GM21447 (cell line): ENCODE measurements at regions not wholly inside any gene's neighbourhood (a gene's known extent, or its start where the extent isn't known, plus 50 kb on each side); places are given as distances from the start of the nearest gene placed in this dataset.

Experiments used
- ATAC-seq: cut with Tn5 transposase; IDR thresholded peaks from one replicate; pipeline ENCODE4 v1.9.1; 2021; ENCODE audit not compliant: unreplicated experiment

DNA sequence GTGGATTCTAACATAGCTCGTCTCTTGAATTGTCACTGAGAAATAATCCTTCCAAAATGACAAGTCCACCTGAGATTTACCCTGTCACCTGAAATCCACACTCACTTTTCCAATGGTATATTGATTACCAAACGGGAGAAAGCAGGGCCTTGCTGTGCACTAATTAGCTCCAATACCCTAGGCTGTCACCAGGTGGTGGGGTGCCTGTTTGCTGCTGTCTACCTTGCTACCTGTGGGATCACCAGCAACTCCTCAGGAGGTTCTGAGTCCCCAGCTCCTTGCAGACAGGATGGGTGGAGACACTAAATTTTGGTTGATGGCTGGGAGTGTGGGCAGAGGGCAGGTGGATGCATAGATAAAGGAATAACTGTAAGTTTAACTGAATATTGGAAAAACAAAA lies 237.2 kb upstream of the ZNF32 start:
- ATAC-seq: no peak

GRCh38 chr10:43885252-43885651 lies 236.6 kb upstream of the ZNF32 start:
- no peak for ATAC-seq

DNA sequence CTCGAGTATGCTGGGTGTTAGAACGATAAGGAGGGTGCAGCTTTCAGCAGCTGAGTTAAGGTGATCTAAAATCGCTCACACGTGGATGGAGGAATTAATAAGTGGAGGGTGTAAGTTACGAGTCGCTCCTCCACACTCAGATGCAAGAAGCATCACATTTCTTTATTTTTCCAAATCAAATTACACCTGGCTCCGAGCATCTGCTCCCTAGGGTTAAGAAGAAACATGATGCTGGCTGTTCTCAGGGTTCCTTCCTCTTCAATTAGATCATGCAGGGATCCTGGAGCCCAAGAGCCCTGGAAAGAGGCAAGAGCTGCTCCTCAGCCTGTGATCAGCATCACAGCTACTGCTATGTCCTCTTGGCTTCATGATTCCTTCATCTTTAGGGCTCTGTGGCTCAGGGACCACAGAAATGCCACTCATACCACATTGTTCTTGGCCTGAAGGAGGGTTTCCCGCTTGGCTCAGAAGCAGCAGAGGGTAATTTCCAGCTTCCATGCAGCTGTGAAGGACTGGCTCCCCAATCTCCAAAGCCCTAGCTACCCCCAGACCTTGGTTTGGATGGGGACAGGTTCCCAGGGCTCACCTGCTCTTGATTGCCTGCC lies 235.9 kb upstream of the ZNF32 start:
- no peak for ATAC-seq

- no peak for ATAC-seq
Measured at GRCh38 chr10:43882711-43883110, 234.0 kb upstream of the ZNF32 start.

DNA sequence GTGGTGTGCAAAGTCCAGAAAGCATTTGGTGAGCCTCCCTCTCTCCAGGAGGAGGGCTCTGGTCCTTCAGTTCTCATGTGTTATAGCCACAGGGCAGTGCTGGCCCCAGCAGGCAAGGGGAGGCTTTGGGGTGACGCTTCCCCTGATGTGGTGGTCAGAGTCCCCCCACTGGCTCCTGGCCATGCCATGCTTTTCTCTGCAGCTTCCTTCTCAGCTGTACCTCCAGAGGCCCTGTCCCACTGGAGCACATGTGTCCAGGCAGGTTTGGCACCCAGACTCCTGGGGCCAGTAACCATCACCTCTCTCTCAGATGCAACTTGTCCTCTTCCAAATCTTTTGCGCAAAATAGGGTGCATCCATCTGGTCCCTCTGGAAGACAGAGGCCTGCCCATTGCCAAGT lies 233.0 kb upstream of the ZNF32 start:
- no peak for ATAC-seq

DNA sequence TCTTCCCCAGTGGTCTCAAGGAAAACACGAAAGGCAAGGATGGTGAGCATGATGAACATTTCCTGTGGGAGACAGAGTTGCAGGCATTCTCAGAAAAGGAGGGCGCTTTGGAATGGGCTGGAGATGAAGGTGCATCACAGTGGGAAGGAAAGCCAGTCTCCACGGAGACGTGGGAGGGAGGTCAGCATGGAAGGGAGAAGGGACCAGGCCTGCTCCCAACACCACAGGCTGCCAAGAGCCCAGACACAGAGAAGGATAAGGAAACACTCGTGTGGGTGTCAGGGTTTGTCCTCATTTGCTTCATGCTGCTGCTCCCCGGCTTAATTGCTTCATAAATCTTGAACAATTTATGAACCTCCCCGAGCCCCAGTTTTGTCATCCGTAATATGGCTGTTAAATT lies 231.5 kb upstream of the ZNF32 start:
- no peak for ATAC-seq

DNA sequence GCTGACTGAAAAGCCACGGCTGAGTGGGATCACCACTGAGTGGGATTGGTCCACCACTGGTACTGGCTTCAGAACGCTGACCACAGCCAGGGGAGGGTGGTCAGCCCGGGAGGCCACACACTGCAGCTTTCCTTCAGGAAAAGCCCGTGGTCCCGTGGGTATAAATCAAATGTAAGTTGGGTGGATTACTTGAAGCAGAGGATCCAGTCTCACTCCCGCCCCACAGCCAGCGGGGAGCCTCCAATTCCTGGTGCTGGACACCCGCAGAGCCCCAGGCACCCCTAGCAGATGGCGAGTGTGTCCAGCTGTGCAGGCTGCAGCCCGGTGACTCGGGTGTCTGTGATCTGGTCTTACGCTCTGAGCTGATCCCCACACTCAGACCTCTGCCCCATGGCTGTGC lies 231.1 kb upstream of the ZNF32 start:
- ATAC-seq: no peak

- no peak for ATAC-seq
Measured at GRCh38 chr10:43879162-43879561, 230.5 kb upstream of the ZNF32 start.

DNA sequence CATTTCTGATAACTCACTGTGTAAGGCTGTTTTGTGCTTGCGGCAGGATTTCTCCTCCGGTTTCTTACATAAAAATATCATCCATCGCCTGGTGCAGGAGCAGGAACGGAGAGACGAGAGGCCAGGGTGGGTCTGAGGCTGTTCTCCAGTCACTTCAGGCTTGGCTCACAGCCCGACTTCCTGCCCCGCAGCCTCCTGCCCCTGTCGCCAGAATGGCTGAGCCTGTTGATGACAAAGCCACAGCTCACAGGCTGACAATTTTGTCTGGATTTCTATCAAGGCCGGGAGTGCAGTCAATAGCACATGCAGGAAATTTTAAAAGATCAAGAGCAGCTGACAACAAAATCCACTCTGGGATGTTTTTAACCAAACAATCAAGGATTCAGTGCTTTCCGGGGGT lies 229.7 kb upstream of the ZNF32 start:
- no peak for ATAC-seq

DNA sequence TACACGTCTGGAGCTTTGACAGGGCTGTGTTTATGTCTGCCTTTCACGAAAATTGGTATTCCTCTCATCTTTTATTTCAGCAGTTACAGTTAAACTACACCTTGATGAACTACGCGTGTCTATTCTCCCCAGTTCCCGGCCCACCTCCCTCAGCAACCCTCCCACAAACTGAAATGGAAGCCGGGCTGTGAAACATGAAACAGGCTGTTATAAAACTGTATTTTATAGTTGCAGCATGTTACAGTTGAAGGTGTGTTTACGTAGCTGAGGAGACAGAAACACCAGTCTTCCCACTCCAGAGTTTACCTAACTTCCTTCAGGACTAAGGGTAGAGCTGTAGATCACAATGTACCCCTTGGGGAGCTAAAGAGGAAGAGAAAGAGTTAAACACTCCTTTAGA lies 228.3 kb upstream of the ZNF32 start:
- ATAC-seq: no peak

- ATAC-seq: no peak
Measured at GRCh38 chr10:43874984-43875383, 226.3 kb upstream of the ZNF32 start.

- no peak for ATAC-seq
Measured at GRCh38 chr10:43873717-43874116, 225.0 kb upstream of the ZNF32 start.

DNA sequence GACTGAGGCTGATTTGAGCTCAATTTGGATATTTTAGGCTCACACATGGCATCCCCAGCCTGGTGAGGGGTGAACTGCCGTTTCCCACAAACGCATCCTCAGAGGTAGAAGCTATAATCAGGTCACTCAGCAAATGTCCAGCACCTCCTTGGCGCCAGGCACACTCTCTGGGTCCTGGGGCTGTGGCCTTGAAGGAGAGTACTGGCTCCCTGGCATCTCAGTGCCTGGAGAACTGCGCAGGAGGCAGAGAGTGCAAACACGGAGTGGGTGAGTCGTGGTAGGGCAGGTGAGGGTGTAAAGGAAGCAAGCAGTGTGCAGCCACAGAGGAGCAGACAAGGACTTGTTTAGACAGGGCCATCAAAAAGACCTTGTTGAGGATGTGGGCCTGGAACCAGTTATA lies 224.0 kb upstream of the ZNF32 start:
- ATAC-seq: no peak

- ATAC-seq: no peak
Measured at GRCh38 chr10:43871545-43871944, 222.9 kb upstream of the ZNF32 start.

DNA sequence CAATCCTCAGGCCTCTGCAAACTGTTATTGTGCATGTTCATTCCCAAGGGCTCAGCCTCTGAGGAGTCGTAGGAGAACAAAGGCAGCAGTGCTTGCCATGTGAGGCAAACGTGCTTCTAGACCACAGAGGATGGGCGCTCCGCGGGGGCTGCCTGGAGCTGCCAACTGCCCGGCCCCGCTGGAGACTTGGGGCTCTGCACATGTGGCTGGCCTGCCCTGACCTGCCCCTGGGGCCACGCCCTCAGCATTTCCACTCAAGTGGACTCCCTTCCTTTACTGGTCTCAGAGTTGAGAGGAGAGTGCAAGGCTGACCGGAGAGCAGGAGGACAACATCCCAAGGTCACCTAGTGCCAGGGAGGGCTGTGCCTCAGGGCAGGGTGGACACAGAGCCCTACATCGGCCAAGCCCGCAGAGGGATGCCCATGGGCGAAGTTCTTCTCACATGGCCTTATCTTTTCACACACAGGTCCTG lies 222.3 kb upstream of the ZNF32 start:
- no peak for ATAC-seq

GRCh38 chr10:43869669-43870322 lies 221.1 kb upstream of the ZNF32 start:
- no peak for ATAC-seq

GRCh38 chr10:43868952-43869351 lies 220.3 kb upstream of the ZNF32 start:
- ATAC-seq: no peak

- ATAC-seq: no peak
Measured at GRCh38 chr10:43867667-43868565, 219.2 kb upstream of the ZNF32 start.

DNA sequence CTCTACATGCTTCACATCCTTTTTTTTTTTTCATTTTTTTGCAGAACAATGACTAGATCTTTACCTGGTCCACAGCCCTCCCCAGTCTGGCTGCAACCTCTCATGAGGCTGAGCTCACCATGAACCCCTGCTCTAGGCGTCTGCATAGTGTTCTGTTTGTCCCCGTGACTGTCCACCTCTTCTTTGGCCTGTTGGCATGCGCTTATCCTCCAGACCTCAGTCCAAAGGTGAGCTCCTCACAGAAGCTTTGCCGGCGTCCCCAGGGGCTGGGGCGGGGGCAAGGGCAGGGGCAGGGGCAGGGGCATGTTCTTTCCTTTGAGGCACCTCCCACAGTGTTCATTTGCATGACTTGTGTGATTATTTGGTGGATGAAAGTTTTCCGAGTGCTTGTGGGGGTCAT lies 218.4 kb upstream of the ZNF32 start:
- no peak for ATAC-seq

GRCh38 chr10:43866712-43867111 lies 218.0 kb upstream of the ZNF32 start:
- ATAC-seq: no peak

GRCh38 chr10:43865265-43866135 lies 216.8 kb upstream of the ZNF32 start:
- ATAC-seq: no peak
